ENCODE measurements at regions not wholly inside any gene's neighbourhood (a gene's known extent, or its start where the extent isn't known, plus 50 kb on each side); places are given as distances from the start of the nearest gene placed in this dataset.

- TF ChIP-seq CTCF (IDR thresholded peaks at IDR 0.05), result no peak
- no peak for TF ChIP-seq POLR2A (IDR thresholded peaks at IDR 0.05)
Observed at GRCh38 chr6:3984494-3984893, 94.4 kb downstream of the FAM217A start.
